OCI-LY1 (cell line): ENCODE measurements at regions not wholly inside any gene's neighbourhood (a gene's known extent, or its start where the extent isn't known, plus 50 kb on each side); places are given as distances from the start of the nearest gene placed in this dataset.

ENCODE experiments used
- EZH2 ChIP-seq: fragments of 200-600 bp; sonication (generic), shearing (Covaris generic); IDR thresholded peaks from 2 replicates; pipeline ENCODE4 v1.8.0; 2017; ENCODE audit warnings: borderline replicate concordance, mixed run types, mild to moderate bottlenecking, antibody characterized with exemption, low read length, moderate library complexity, mixed read lengths
- TF ChIP-seq, protein P1 (sequence below): fragments of 200-600 bp; sonication (generic), shearing (Covaris generic); IDR thresholded peaks from 2 replicates; pipeline ENCODE4 v1.5.1; 2017; ENCODE audit warnings: mild to moderate bottlenecking, antibody characterized with exemption, low read length, moderate library complexity, mixed read lengths

- TF ChIP-seq EZH2: no peak
- TF ChIP-seq, protein P1, sequence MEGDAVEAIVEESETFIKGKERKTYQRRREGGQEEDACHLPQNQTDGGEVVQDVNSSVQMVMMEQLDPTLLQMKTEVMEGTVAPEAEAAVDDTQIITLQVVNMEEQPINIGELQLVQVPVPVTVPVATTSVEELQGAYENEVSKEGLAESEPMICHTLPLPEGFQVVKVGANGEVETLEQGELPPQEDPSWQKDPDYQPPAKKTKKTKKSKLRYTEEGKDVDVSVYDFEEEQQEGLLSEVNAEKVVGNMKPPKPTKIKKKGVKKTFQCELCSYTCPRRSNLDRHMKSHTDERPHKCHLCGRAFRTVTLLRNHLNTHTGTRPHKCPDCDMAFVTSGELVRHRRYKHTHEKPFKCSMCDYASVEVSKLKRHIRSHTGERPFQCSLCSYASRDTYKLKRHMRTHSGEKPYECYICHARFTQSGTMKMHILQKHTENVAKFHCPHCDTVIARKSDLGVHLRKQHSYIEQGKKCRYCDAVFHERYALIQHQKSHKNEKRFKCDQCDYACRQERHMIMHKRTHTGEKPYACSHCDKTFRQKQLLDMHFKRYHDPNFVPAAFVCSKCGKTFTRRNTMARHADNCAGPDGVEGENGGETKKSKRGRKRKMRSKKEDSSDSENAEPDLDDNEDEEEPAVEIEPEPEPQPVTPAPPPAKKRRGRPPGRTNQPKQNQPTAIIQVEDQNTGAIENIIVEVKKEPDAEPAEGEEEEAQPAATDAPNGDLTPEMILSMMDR: no peak
Observed at GRCh38 chr12:90628213-90628612, 326.8 kb downstream of the CCER1 start.
